GM23338 (cell line): ENCODE measurements at regions not wholly inside any gene's neighbourhood (a gene's known extent, or its start where the extent isn't known, plus 50 kb on each side); places are given as distances from the start of the nearest gene placed in this dataset.

Experiments used
- ATAC-seq: fragments of 200-7000 bp; cut with Tn5 transposase; 3 replicates; pipeline ENCODE4 v1.9.1; 2020
- DNase-seq: peaks from one replicate; pipeline ENCODE4 v3.0.0-alpha.2; 2015; ENCODE audit warnings: low spot score
- H2AFZ ChIP-seq: fragments of 200-600 bp; sonication (generic); 2 replicates; pipeline ENCODE4 v1.8.0; 2016; ENCODE audit warnings: antibody characterized with exemption, mild to moderate bottlenecking, moderate library complexity
- H3F3A ChIP-seq: fragments of 200-600 bp; sonication (generic); replicated peaks from 2 replicates; pipeline ENCODE4 v1.8.0; 2017; ENCODE audit warnings: antibody characterized with exemption, mixed run types, low read depth
- H3K27ac ChIP-seq: fragments of 200-600 bp; sonication (generic); 2 replicates; pipeline ENCODE4 v1.6.1; 2016; ENCODE audit warnings: low read depth
- H3K27me3 ChIP-seq: fragments of 200-600 bp; sonication (generic); 2 replicates; pipeline ENCODE4 v1.8.0; 2016; ENCODE audit warnings: mild to moderate bottlenecking, mixed run types, moderate library complexity; ENCODE audit not compliant: insufficient read depth
- H3K36me3 ChIP-seq: fragments of 200-600 bp; sonication (generic); 2 replicates; pipeline ENCODE4 v1.8.0; 2016; ENCODE audit warnings: mild to moderate bottlenecking; ENCODE audit not compliant: insufficient read depth
- H3K4me1 ChIP-seq: fragments of 200-600 bp; sonication (generic); 2 replicates; pipeline ENCODE4 v1.8.0; 2016; ENCODE audit warnings: mild to moderate bottlenecking, moderate library complexity; ENCODE audit not compliant: insufficient read depth
- H3K4me2 ChIP-seq: fragments of 200-600 bp; sonication (generic); 2 replicates; pipeline ENCODE4 v1.7.1; 2017; ENCODE audit warnings: mixed run types
- H3K4me3 ChIP-seq: fragments of 200-600 bp; sonication (generic); 2 replicates; pipeline ENCODE4 v1.6.1; 2016; ENCODE audit warnings: mixed run types
- H3K79me2 ChIP-seq: fragments of 200-600 bp; sonication (generic); replicated peaks from 2 replicates; pipeline ENCODE4 v1.8.0; 2017; ENCODE audit warnings: mild to moderate bottlenecking; ENCODE audit not compliant: insufficient read depth
- H3K9me2 ChIP-seq: fragments of 200-600 bp; sonication (generic); 2 replicates; pipeline ENCODE4 v1.8.0; 2017; ENCODE audit not compliant: insufficient read depth
- H4K20me1 ChIP-seq: fragments of 200-600 bp; sonication (generic); replicated peaks from 2 replicates; pipeline ENCODE4 v1.8.0; 2017; ENCODE audit warnings: mild to moderate bottlenecking; ENCODE audit not compliant: insufficient read depth
- H3K27ac Mint-ChIP-seq: 2 replicates; pipeline ENCODE4 v1.8.0; 2020; ENCODE audit warnings: inconsistent platforms, mild to moderate bottlenecking, moderate library complexity, mixed read lengths
- H3K27me3 Mint-ChIP-seq: 3 replicates; pipeline ENCODE4 v1.8.0; 2022; ENCODE audit warnings: low read depth, mild to moderate bottlenecking, moderate library complexity, mixed read lengths, inconsistent platforms; ENCODE audit not compliant: insufficient read depth, poor library complexity
- H3K36me3 Mint-ChIP-seq: 3 replicates; pipeline ENCODE4 v1.8.0; 2021; ENCODE audit warnings: low read depth, mild to moderate bottlenecking, inconsistent platforms, moderate library complexity, mixed read lengths
- H3K4me1 Mint-ChIP-seq: 3 replicates; pipeline ENCODE4 v1.8.0; 2020; ENCODE audit warnings: mild to moderate bottlenecking, inconsistent platforms, mixed read lengths
- H3K4me3 Mint-ChIP-seq: 3 replicates; pipeline ENCODE4 v1.8.0; 2021; ENCODE audit warnings: moderate library complexity, mild to moderate bottlenecking, inconsistent platforms, mixed read lengths
- H3K9me3 Mint-ChIP-seq: 3 replicates; pipeline ENCODE4 v1.8.0; 2020; ENCODE audit warnings: moderate library complexity, mild to moderate bottlenecking, inconsistent platforms, mixed read lengths
- CREB1 ChIP-seq: fragments of 250-450 bp; sonication (Bioruptor Pico); IDR thresholded peaks from 2 replicates; pipeline ENCODE4 v1.5.0; 2020; ENCODE audit warnings: low read depth, mild to moderate bottlenecking, moderate library complexity
- EZH2 ChIP-seq: fragments of 200-600 bp; sonication (generic); IDR thresholded peaks from one replicate; pipeline ENCODE4 v1.8.0; 2017; ENCODE audit warnings: antibody characterized with exemption, mild to moderate bottlenecking, low read depth; ENCODE audit not compliant: unreplicated experiment
- EZH2phosphoT487 ChIP-seq: fragments of 200-600 bp; sonication (generic); IDR thresholded peaks from one replicate; pipeline ENCODE4 v1.8.1; 2018; ENCODE audit warnings: antibody characterized with exemption; ENCODE audit not compliant: unreplicated experiment
- JUNB ChIP-seq: IDR thresholded peaks from one replicate; pipeline ENCODE4 v1.6.1; 2016; ENCODE audit warnings: antibody characterized with exemption; ENCODE audit not compliant: unreplicated experiment
- NANOG ChIP-seq: IDR thresholded peaks from 2 replicates; pipeline ENCODE4 v1.6.1; 2016; ENCODE audit warnings: antibody characterized with exemption, borderline replicate concordance
- POLR2AphosphoS5 ChIP-seq: IDR thresholded peaks from 2 replicates; pipeline ENCODE4 v1.6.1; 2016; ENCODE audit warnings: antibody characterized with exemption, low read depth
- STAT1 ChIP-seq: IDR thresholded peaks from one replicate; pipeline ENCODE4 v1.6.1; 2016; ENCODE audit warnings: antibody characterized with exemption; ENCODE audit not compliant: unreplicated experiment
- ZNF114 ChIP-seq: fragments of 250-450 bp; sonication (Bioruptor Pico); IDR thresholded peaks from 2 replicates; pipeline ENCODE4 v1.5.0; 2020; ENCODE audit warnings: mild to moderate bottlenecking, moderate library complexity
- ZNF331 ChIP-seq: fragments of 250-450 bp; sonication (Bioruptor Pico); IDR thresholded peaks from 2 replicates; pipeline ENCODE4 v1.5.0; 2020; ENCODE audit warnings: low read depth, mild to moderate bottlenecking, moderate library complexity
- TF ChIP-seq, protein P1 (sequence below), 2 experiments: fragments of 200-600 bp in 1 of 2; sonication (generic) in 1 of 2; conservative IDR thresholded peaks; 2 replicates each; pipeline versions ENCODE4 v1.5.1 to v1.6.1; 2016 to 2017; ENCODE audit warnings: antibody characterized with exemption in 2 of 2, low read depth in 2 of 2, mild to moderate bottlenecking in 2 of 2, moderate library complexity in 1 of 2
- TF ChIP-seq, protein P2 (sequence below): IDR thresholded peaks from 2 replicates; pipeline ENCODE4 v1.6.1; 2016; ENCODE audit warnings: antibody characterized with exemption
- TF ChIP-seq, protein P3 (sequence below): IDR thresholded peaks from one replicate; pipeline ENCODE4 v1.6.1; 2018; ENCODE audit warnings: antibody characterized with exemption; ENCODE audit not compliant: unreplicated experiment
- TF ChIP-seq, protein P4 (sequence below): fragments of 250-450 bp; sonication (Bioruptor Pico); IDR thresholded peaks from 2 replicates; pipeline ENCODE4 v1.5.0; 2020; ENCODE audit warnings: mild to moderate bottlenecking, moderate library complexity

DNA sequence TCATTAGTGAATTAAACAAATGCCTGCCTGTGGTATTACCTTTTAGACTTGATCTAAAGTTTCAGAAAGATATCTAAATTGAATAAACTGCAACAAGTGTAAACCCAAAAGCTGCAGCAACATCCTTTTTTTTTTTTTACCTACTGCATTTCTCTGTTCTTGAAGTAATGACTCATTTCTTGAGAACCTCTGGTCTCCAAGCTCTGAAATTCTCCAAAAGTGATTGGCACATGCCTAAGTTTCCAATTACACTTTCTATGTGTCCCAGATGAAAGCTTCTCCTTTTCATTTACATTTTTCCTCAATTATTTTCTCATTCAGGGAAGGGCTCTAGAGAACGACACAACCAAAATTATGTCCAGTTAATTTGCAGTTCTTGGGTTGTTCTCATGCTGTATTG is 435.2 kb upstream of the DCN start:
- H3K4me3 Mint-ChIP-seq = no peak overlapping the region
- DNase-seq (no peak), ATAC-seq (no peak)
- H3K4me1 ChIP-seq = 0 out of 2 replicates have a peak, but pooled peaks cover 5% of the 10 kb centered on the region
- peaks cover 6% of the 10 kb centered on the region; the same call in 2 of the 3 replicates for H3K4me1 Mint-ChIP-seq
- no peaks in the 10 kb centered on the region for H3K9me3 Mint-ChIP-seq
- no peak overlapping the region for H3K27ac Mint-ChIP-seq
- TF ChIP-seq POLR2AphosphoS5 = no peak
- TF ChIP-seq, protein P1, sequence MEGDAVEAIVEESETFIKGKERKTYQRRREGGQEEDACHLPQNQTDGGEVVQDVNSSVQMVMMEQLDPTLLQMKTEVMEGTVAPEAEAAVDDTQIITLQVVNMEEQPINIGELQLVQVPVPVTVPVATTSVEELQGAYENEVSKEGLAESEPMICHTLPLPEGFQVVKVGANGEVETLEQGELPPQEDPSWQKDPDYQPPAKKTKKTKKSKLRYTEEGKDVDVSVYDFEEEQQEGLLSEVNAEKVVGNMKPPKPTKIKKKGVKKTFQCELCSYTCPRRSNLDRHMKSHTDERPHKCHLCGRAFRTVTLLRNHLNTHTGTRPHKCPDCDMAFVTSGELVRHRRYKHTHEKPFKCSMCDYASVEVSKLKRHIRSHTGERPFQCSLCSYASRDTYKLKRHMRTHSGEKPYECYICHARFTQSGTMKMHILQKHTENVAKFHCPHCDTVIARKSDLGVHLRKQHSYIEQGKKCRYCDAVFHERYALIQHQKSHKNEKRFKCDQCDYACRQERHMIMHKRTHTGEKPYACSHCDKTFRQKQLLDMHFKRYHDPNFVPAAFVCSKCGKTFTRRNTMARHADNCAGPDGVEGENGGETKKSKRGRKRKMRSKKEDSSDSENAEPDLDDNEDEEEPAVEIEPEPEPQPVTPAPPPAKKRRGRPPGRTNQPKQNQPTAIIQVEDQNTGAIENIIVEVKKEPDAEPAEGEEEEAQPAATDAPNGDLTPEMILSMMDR (conservative IDR thresholded peaks at IDR 0.05; ENCODE audit: low read depth in 2 of 2) = no peak
- no peak for TF ChIP-seq STAT1
- TF ChIP-seq, protein P2, sequence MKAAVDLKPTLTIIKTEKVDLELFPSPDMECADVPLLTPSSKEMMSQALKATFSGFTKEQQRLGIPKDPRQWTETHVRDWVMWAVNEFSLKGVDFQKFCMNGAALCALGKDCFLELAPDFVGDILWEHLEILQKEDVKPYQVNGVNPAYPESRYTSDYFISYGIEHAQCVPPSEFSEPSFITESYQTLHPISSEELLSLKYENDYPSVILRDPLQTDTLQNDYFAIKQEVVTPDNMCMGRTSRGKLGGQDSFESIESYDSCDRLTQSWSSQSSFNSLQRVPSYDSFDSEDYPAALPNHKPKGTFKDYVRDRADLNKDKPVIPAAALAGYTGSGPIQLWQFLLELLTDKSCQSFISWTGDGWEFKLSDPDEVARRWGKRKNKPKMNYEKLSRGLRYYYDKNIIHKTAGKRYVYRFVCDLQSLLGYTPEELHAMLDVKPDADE = no peak
- no peak for TF ChIP-seq EZH2
- TF ChIP-seq NANOG = no peak
- no peak for TF ChIP-seq ZNF114 (CRISPR knock-in tag)
- TF ChIP-seq JUNB = no peak
- TF ChIP-seq ZNF331 (CRISPR knock-in tag) = no peak
- no peak for TF ChIP-seq CREB1
- TF ChIP-seq, protein P3, sequence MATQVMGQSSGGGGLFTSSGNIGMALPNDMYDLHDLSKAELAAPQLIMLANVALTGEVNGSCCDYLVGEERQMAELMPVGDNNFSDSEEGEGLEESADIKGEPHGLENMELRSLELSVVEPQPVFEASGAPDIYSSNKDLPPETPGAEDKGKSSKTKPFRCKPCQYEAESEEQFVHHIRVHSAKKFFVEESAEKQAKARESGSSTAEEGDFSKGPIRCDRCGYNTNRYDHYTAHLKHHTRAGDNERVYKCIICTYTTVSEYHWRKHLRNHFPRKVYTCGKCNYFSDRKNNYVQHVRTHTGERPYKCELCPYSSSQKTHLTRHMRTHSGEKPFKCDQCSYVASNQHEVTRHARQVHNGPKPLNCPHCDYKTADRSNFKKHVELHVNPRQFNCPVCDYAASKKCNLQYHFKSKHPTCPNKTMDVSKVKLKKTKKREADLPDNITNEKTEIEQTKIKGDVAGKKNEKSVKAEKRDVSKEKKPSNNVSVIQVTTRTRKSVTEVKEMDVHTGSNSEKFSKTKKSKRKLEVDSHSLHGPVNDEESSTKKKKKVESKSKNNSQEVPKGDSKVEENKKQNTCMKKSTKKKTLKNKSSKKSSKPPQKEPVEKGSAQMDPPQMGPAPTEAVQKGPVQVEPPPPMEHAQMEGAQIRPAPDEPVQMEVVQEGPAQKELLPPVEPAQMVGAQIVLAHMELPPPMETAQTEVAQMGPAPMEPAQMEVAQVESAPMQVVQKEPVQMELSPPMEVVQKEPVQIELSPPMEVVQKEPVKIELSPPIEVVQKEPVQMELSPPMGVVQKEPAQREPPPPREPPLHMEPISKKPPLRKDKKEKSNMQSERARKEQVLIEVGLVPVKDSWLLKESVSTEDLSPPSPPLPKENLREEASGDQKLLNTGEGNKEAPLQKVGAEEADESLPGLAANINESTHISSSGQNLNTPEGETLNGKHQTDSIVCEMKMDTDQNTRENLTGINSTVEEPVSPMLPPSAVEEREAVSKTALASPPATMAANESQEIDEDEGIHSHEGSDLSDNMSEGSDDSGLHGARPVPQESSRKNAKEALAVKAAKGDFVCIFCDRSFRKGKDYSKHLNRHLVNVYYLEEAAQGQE = no peak
- no peak for TF ChIP-seq EZH2phosphoT487
- TF ChIP-seq, protein P4, sequence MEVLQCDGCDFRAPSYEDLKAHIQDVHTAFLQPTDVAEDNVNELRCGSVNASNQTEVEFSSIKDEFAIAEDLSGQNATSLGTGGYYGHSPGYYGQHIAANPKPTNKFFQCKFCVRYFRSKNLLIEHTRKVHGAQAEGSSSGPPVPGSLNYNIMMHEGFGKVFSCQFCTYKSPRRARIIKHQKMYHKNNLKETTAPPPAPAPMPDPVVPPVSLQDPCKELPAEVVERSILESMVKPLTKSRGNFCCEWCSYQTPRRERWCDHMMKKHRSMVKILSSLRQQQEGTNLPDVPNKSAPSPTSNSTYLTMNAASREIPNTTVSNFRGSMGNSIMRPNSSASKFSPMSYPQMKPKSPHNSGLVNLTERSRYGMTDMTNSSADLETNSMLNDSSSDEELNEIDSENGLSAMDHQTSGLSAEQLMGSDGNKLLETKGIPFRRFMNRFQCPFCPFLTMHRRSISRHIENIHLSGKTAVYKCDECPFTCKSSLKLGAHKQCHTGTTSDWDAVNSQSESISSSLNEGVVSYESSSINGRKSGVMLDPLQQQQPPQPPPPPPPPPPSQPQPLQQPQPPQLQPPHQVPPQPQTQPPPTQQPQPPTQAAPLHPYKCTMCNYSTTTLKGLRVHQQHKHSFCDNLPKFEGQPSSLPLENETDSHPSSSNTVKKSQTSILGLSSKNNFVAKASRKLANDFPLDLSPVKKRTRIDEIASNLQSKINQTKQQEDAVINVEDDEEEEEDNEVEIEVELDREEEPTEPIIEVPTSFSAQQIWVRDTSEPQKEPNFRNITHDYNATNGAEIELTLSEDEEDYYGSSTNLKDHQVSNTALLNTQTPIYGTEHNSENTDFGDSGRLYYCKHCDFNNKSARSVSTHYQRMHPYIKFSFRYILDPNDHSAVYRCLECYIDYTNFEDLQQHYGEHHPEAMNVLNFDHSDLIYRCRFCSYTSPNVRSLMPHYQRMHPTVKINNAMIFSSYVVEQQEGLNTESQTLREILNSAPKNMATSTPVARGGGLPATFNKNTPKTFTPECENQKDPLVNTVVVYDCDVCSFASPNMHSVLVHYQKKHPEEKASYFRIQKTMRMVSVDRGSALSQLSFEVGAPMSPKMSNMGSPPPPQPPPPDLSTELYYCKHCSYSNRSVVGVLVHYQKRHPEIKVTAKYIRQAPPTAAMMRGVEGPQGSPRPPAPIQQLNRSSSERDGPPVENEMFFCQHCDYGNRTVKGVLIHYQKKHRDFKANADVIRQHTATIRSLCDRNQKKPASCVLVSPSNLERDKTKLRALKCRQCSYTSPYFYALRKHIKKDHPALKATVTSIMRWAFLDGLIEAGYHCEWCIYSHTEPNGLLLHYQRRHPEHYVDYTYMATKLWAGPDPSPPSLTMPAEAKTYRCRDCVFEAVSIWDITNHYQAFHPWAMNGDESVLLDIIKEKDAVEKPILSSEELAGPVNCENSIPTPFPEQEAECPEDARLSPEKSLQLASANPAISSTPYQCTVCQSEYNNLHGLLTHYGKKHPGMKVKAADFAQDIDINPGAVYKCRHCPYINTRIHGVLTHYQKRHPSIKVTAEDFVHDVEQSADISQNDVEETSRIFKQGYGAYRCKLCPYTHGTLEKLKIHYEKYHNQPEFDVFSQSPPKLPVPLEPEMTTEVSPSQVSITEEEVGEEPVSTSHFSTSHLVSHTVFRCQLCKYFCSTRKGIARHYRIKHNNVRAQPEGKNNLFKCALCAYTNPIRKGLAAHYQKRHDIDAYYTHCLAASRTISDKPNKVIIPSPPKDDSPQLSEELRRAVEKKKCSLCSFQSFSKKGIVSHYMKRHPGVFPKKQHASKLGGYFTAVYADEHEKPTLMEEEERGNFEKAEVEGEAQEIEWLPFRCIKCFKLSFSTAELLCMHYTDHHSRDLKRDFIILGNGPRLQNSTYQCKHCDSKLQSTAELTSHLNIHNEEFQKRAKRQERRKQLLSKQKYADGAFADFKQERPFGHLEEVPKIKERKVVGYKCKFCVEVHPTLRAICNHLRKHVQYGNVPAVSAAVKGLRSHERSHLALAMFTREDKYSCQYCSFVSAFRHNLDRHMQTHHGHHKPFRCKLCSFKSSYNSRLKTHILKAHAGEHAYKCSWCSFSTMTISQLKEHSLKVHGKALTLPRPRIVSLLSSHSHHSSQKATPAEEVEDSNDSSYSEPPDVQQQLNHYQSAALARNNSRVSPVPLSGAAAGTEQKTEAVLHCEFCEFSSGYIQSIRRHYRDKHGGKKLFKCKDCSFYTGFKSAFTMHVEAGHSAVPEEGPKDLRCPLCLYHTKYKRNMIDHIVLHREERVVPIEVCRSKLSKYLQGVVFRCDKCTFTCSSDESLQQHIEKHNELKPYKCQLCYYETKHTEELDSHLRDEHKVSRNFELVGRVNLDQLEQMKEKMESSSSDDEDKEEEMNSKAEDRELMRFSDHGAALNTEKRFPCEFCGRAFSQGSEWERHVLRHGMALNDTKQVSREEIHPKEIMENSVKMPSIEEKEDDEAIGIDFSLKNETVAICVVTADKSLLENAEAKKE = no peak
- H4K20me1 ChIP-seq = no peaks in the 10 kb centered on the region
- H3K27me3 ChIP-seq = no peaks in the 10 kb centered on the region
- H3K36me3 Mint-ChIP-seq = no peaks in the 10 kb centered on the region
- no peak overlapping the region for H3K27ac ChIP-seq
- no peaks in the 10 kb centered on the region for H3K36me3 ChIP-seq
- no peak overlapping the region for H3K4me3 ChIP-seq
- no peaks in the 10 kb centered on the region for H3K79me2 ChIP-seq
- H3K4me2 ChIP-seq = no peak overlapping the region
- H3K9me2 ChIP-seq = peaks cover 3% of the 10 kb centered on the region; the same call in 1 of the 2 replicates
- no peaks in the 10 kb centered on the region for H3F3A ChIP-seq
- peaks cover 2% of the 10 kb centered on the region for H3K27me3 Mint-ChIP-seq
- no peak overlapping the region for H2AFZ ChIP-seq
